Upper lobe of right lung (tissue), 1 donor: ENCODE measurements at regions not wholly inside any gene's neighbourhood (a gene's known extent, or its start where the extent isn't known, plus 50 kb on each side); places are given as distances from the start of the nearest gene placed in this dataset.

ENCODE experiments used
- ATAC-seq: fragments of 200-7000 bp; cut with Tn5 transposase; one replicate; pipeline ENCODE4 v1.9.1; 2020; ENCODE audit warnings: mild to moderate bottlenecking, moderate library complexity
- DNase-seq: peaks from one replicate; pipeline ENCODE4 v3.0.0-alpha.2; 2020
- H3K27ac ChIP-seq: fragments of 200-600 bp; one replicate; pipeline ENCODE4 v1.8.0; 2022
- H3K27me3 ChIP-seq: fragments of 200-600 bp; one replicate; pipeline ENCODE4 v1.8.0; 2022; ENCODE audit warnings: mild to moderate bottlenecking
- H3K36me3 ChIP-seq: fragments of 200-600 bp; one replicate; pipeline ENCODE4 v1.8.0; 2022
- H3K4me1 ChIP-seq: fragments of 200-600 bp; one replicate; pipeline ENCODE4 v1.8.0; 2022
- H3K4me3 ChIP-seq: fragments of 200-600 bp; one replicate; pipeline ENCODE4 v1.8.0; 2022; ENCODE audit warnings: mild to moderate bottlenecking
- H3K9me3 ChIP-seq: fragments of 200-600 bp; one replicate; pipeline ENCODE4 v1.8.0; 2022
- intact Hi-C: fragments of 100-400 bp; cut with DNase I; formaldehyde crosslinking; loops from one replicate; pipeline ENCODE4 v1.11.0; 2022
- TF ChIP-seq, protein P1 (sequence below): fragments of 200-600 bp; IDR thresholded peaks from one replicate; pipeline ENCODE4 v1.8.0; 2022; ENCODE audit warnings: antibody characterized with exemption
- donor health status: DM: no; HTN: yes; CAD: no; lungs with severe emphysema.

DNA sequence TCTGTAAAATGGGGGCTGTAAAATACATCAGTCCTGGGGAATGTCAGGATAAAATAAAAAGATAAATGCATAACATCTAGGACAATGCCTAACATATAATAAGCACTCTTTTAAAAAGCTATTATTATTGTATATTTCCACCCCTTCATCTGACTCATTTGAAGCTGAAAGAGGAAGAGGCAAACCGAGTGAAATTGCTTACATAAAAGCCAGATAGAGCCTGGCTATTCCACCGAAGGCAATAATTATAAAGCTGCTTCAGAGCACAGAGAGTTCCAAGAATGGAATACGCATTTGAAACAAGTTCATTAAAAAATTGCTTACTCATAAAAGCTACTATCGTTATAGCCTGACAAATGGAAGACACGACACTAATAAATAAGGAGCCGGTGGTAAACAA lies 186.1 kb upstream of the CAMK1G start:
- no peaks in the 10 kb centered on the region for H3K4me1 ChIP-seq
- intact Hi-C loops, result no loop called here
- DNase-seq, result no peak
- no peak for ATAC-seq
- no peaks in the 10 kb centered on the region for H3K9me3 ChIP-seq
- no peak overlapping the region for H3K4me3 ChIP-seq
- no peak overlapping the region for H3K27ac ChIP-seq
- TF ChIP-seq, protein P1, sequence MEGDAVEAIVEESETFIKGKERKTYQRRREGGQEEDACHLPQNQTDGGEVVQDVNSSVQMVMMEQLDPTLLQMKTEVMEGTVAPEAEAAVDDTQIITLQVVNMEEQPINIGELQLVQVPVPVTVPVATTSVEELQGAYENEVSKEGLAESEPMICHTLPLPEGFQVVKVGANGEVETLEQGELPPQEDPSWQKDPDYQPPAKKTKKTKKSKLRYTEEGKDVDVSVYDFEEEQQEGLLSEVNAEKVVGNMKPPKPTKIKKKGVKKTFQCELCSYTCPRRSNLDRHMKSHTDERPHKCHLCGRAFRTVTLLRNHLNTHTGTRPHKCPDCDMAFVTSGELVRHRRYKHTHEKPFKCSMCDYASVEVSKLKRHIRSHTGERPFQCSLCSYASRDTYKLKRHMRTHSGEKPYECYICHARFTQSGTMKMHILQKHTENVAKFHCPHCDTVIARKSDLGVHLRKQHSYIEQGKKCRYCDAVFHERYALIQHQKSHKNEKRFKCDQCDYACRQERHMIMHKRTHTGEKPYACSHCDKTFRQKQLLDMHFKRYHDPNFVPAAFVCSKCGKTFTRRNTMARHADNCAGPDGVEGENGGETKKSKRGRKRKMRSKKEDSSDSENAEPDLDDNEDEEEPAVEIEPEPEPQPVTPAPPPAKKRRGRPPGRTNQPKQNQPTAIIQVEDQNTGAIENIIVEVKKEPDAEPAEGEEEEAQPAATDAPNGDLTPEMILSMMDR, result no peak
- no peaks in the 10 kb centered on the region for H3K27me3 ChIP-seq
- H3K36me3 ChIP-seq, result no peaks in the 10 kb centered on the region

DNA sequence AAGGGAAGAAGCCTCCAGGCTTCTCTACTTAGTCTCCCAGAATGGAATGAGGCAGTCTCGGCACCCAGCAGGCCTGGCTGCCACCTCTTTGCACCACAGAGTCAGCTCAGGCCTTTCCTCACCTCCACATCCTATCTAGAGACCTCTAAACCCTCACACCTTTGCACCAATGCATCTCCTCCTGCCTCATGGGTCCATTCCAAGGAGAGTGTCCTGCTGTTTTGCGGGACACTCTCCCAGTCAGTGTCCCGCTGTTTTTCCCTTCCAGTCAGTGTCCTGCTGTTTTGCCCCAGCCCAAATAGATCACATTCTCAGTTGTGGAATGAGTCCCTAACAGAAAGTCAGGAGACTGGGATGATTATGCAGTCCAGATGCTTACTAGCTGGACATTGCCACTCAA lies 185.6 kb upstream of the CAMK1G start:
- no peak for DNase-seq
- Histone ChIP-seq H3K4me1 (no peaks in the 10 kb centered on the region), H3K27ac (no peak overlapping the region), H3K4me3 (no peak overlapping the region), H3K27me3 (no peaks in the 10 kb centered on the region), H3K36me3 (no peaks in the 10 kb centered on the region), H3K9me3 (no peaks in the 10 kb centered on the region)
- no peak for ATAC-seq
- intact Hi-C loops, result no loop called here
- TF ChIP-seq, protein P1, result no peak

DNA sequence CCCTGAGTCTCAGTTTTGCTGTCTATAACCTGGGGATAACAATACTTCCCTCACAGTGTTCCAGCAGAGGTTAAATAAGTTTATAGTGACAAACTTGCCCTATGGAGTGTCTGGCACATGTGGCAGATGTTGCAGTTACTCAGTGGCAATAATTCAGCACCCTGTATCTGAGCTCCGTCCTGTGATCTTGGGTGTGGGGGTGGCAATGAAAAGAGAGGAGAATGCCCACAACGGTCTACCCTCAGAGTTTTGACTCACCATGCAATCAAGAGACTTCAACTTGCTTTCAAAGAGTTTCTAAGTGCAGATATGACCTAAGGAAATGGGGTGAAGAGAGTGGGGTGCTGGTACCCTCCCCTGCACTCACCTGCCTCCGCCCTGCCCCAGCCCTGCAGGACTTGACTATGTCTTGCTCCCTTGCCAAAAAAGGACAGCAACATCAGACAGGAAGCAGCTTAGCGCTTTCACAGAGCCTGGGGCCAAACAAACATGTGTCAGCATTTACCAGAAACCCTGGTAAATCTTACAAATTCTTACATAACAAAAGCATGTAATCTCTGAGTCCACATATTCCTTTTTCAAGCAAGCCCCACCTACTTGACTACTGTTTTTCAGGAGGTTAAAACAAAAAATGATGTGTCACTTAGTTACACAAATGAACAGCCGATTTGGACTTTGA lies 185.1 kb upstream of the CAMK1G start:
- Histone ChIP-seq H3K36me3 (no peaks in the 10 kb centered on the region), H3K9me3 (no peaks in the 10 kb centered on the region), H3K4me3 (no peak overlapping the region), H3K4me1 (no peaks in the 10 kb centered on the region), H3K27ac (no peak overlapping the region), H3K27me3 (no peaks in the 10 kb centered on the region)
- DNase-seq (no peak), ATAC-seq (peak; percentile 69)
- TF ChIP-seq, protein P1, result no peak
- intact Hi-C loops, result no loop called here

DNA sequence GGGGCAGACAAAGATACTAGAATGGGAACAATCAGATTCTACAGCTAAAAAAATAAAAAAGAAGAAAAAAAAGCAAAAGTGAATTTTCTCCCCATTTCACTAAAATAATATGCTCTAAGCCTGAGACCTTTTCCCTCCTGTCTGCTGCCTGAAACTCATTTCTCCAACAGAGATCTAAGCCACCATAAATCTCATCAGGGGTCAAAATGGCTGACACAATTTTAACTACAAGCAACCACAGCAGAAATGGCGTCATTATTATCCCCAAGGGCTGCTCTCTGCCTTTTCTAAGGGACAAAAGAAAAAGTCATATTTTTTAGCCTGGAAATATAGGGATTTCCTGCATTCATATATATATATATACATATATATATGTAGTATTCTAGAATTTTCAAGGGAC lies 183.7 kb upstream of the CAMK1G start:
- ATAC-seq, result no peak
- H3K4me1 ChIP-seq, result no peaks in the 10 kb centered on the region
- no peak for DNase-seq
- intact Hi-C loops, result no loop called here
- H3K9me3 ChIP-seq, result no peaks in the 10 kb centered on the region
- H3K27ac ChIP-seq, result no peak overlapping the region
- TF ChIP-seq, protein P1, result no peak
- H3K27me3 ChIP-seq, result no peaks in the 10 kb centered on the region
- H3K36me3 ChIP-seq, result no peaks in the 10 kb centered on the region
- H3K4me3 ChIP-seq, result no peak overlapping the region

DNA sequence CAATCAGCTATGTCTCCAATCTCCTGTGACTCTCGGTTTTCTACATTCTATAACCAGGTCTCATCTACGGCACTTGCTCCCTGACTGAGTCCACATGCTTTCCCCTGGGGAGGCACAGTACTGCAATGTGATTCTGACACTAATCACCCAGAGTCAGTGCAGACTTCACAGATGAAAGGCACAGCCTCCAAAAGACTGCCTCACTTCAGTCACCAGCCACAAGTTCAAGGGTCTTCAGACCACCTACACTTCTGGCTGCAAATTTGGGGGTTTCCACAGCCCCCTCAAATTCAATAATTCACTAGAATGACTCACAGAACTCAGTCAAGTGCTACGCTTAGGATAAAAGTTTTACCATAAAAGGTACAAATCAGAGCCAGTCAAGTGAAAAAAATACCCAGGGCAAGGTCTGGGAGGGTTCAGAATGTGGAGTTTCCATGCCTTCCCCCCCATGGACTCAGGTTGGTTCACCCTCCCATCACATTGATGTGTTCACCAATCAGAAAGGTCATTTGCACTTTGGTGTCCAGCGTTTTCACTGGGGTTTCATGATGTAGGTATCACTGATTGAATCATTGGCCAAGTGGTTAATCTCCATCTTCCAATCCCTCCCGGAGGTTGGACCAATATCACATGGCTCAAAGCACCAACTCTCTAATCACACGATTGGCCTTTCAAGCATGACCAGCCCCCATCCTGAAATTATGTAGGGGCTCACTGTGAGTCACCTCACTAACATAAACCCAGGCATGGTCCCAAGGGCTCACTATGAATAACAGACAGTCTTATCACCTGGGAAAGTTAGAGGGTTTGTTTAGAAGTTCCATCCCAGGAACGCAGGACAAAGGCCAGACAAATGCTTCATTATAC lies 182.9 kb upstream of the CAMK1G start:
- intact Hi-C loops, result no loop called here
- Histone ChIP-seq H3K4me1 (no peaks in the 10 kb centered on the region), H3K27ac (no peak overlapping the region), H3K9me3 (no peaks in the 10 kb centered on the region), H3K36me3 (no peaks in the 10 kb centered on the region), H3K27me3 (no peaks in the 10 kb centered on the region), H3K4me3 (no peak overlapping the region)
- no peak for DNase-seq
- TF ChIP-seq, protein P1, result no peak
- ATAC-seq, result no peak
